Activated B cell treated with CpG ODN at 0.5 μM for 24 hours (primary cell): ENCODE measurements at regions not wholly inside any gene's neighbourhood (a gene's known extent, or its start where the extent isn't known, plus 50 kb on each side); places are given as distances from the start of the nearest gene placed in this dataset.

Experiments used
- ATAC-seq: fragments of 200-7000 bp; cut with Tn5 transposase; one replicate; pipeline ENCODE4 v1.10.0; 2021; ENCODE audit warnings: low read depth, mild to moderate bottlenecking, moderate library complexity
- CTCF ChIA-PET: fragments of 350-600 bp; sonication (Branson Sonifier 250); formaldehyde crosslinking; loops from one replicate; lab custom pipeline; 2021; ENCODE audit warnings: antibody characterized with exemption; lab: Charles Lee
- POLR2A ChIA-PET: fragments of 350-600 bp; sonication (Branson Sonifier 250); formaldehyde crosslinking; loops from one replicate; lab custom pipeline; 2021; ENCODE audit warnings: antibody characterized with exemption; lab: Charles Lee
- DNase-seq: peaks from one replicate; pipeline ENCODE4 v3.0.0; 2022
- H3K27ac Mint-ChIP-seq: one replicate; pipeline ENCODE4 v1.8.0; 2020; ENCODE audit warnings: mixed read lengths
- H3K27me3 Mint-ChIP-seq: one replicate; pipeline ENCODE4 v1.8.0; 2021; ENCODE audit warnings: mixed read lengths
- H3K36me3 Mint-ChIP-seq: one replicate; pipeline ENCODE4 v1.8.0; 2021; ENCODE audit warnings: low read depth, mixed read lengths
- H3K4me1 Mint-ChIP-seq: one replicate; pipeline ENCODE4 v1.8.0; 2021; ENCODE audit warnings: mixed read lengths
- H3K4me3 Mint-ChIP-seq: one replicate; pipeline ENCODE4 v1.8.0; 2020; ENCODE audit warnings: mild to moderate bottlenecking, mixed read lengths
- H3K9me3 Mint-ChIP-seq: one replicate; pipeline ENCODE4 v1.8.0; 2020; ENCODE audit warnings: mixed read lengths
- CTCF ChIP-seq: fragments of 200-600 bp; IDR thresholded peaks from one replicate; pipeline ENCODE4 v1.8.0; 2022; ENCODE audit warnings: antibody characterized with exemption, mild to moderate bottlenecking
- intact Hi-C: fragments of 100-400 bp; cut with micrococcal nuclease; formaldehyde crosslinking; loops from one replicate; pipeline ENCODE4 v1.15.1; 2024

GRCh38 chr18:10074728-10075127 lies 160.9 kb downstream of the VAPA start:
- Mint-ChIP-seq H3K27me3 (no peaks in the 10 kb centered on the region), H3K9me3 (no peaks in the 10 kb centered on the region), H3K4me1 (no peaks in the 10 kb centered on the region), H3K27ac (no peak overlapping the region), H3K4me3 (no peak overlapping the region), H3K36me3 (no peaks in the 10 kb centered on the region)
- ATAC-seq, result no peak
- DNase-seq, result no peak
- TF ChIP-seq CTCF, result no peak
- POLR2A ChIA-PET, result no interaction called here
- CTCF ChIA-PET, result no interaction called here
- intact Hi-C loops, result no loop called here

GRCh38 chr18:10076502-10077030 lies 162.8 kb downstream of the VAPA start:
- peaks cover under 1% of the 10 kb centered on the region for H3K9me3 Mint-ChIP-seq
- no peaks in the 10 kb centered on the region for H3K27me3 Mint-ChIP-seq
- no peak for TF ChIP-seq CTCF
- intact Hi-C loops, result no loop called here
- ATAC-seq (no peak), DNase-seq (no peak)
- no peak overlapping the region for H3K27ac Mint-ChIP-seq
- H3K4me1 Mint-ChIP-seq, result no peaks in the 10 kb centered on the region
- ChIA-PET POLR2A (no interaction called here), CTCF (no interaction called here)
- H3K36me3 Mint-ChIP-seq, result no peaks in the 10 kb centered on the region
- H3K4me3 Mint-ChIP-seq, result no peak overlapping the region

- TF ChIP-seq CTCF, result no peak
- Mint-ChIP-seq H3K4me1 (no peaks in the 10 kb centered on the region), H3K4me3 (no peak overlapping the region), H3K36me3 (peaks cover 2% of the 10 kb centered on the region), H3K9me3 (peaks cover 10% of the 10 kb centered on the region), H3K27ac (no peak overlapping the region), H3K27me3 (no peaks in the 10 kb centered on the region)
- POLR2A ChIA-PET, result no interaction called here
- DNase-seq (no peak), ATAC-seq (no peak)
- intact Hi-C loops, result no loop called here
- CTCF ChIA-PET, result no interaction called here
Measured at GRCh38 chr18:10077986-10078385, 164.2 kb downstream of the VAPA start.

- intact Hi-C loops, result no loop called here
- POLR2A ChIA-PET, result no interaction called here
- peaks cover 2% of the 10 kb centered on the region for H3K36me3 Mint-ChIP-seq
Measured at GRCh38 chr18:10080372-10080771, 166.6 kb downstream of the VAPA start.

GRCh38 chr18:10081492-10081891 lies 167.7 kb downstream of the VAPA start:
- POLR2A ChIA-PET, result no interaction called here
- Mint-ChIP-seq H3K36me3 (peaks cover 2% of the 10 kb centered on the region), H3K4me3 (no peak overlapping the region), H3K9me3 (peaks cover 17% of the 10 kb centered on the region), H3K27me3 (no peaks in the 10 kb centered on the region), H3K4me1 (no peaks in the 10 kb centered on the region), H3K27ac (no peak overlapping the region)
- intact Hi-C loops, result no loop called here
- ATAC-seq (no peak), DNase-seq (no peak)
- CTCF ChIA-PET, result no interaction called here
- TF ChIP-seq CTCF, result no peak

More at GRCh38 chr18:10080372-10080771, 166.6 kb downstream of the VAPA start:
- DNase-seq, result no peak
- Mint-ChIP-seq H3K4me1 (no peaks in the 10 kb centered on the region), H3K27ac (no peak overlapping the region), H3K27me3 (no peaks in the 10 kb centered on the region), H3K9me3 (peaks cover 17% of the 10 kb centered on the region), H3K4me3 (no peak overlapping the region)
- CTCF ChIA-PET, result no interaction called here
- no peak for ATAC-seq
- no peak for TF ChIP-seq CTCF
